Activated B cell treated with CpG ODN at 0.5 μM for 24 hours (primary cell): ENCODE measurements at regions not wholly inside any gene's neighbourhood (a gene's known extent, or its start where the extent isn't known, plus 50 kb on each side); places are given as distances from the start of the nearest gene placed in this dataset.

Experiments
- ATAC-seq: fragments of 200-7000 bp; cut with Tn5 transposase; one replicate; pipeline ENCODE4 v1.10.0; 2021; ENCODE audit warnings: low read depth, mild to moderate bottlenecking, moderate library complexity
- CTCF ChIA-PET: fragments of 350-600 bp; sonication (Branson Sonifier 250); formaldehyde crosslinking; loops from one replicate; lab custom pipeline; 2021; ENCODE audit warnings: antibody characterized with exemption; lab: Charles Lee
- POLR2A ChIA-PET: fragments of 350-600 bp; sonication (Branson Sonifier 250); formaldehyde crosslinking; loops from one replicate; lab custom pipeline; 2021; ENCODE audit warnings: antibody characterized with exemption; lab: Charles Lee
- DNase-seq: peaks from one replicate; pipeline ENCODE4 v3.0.0; 2022
- H3K27ac Mint-ChIP-seq: one replicate; pipeline ENCODE4 v1.8.0; 2020; ENCODE audit warnings: mixed read lengths
- H3K27me3 Mint-ChIP-seq: one replicate; pipeline ENCODE4 v1.8.0; 2021; ENCODE audit warnings: mixed read lengths
- H3K36me3 Mint-ChIP-seq: one replicate; pipeline ENCODE4 v1.8.0; 2021; ENCODE audit warnings: low read depth, mixed read lengths
- H3K4me1 Mint-ChIP-seq: one replicate; pipeline ENCODE4 v1.8.0; 2021; ENCODE audit warnings: mixed read lengths
- H3K4me3 Mint-ChIP-seq: one replicate; pipeline ENCODE4 v1.8.0; 2020; ENCODE audit warnings: mild to moderate bottlenecking, mixed read lengths
- H3K9me3 Mint-ChIP-seq: one replicate; pipeline ENCODE4 v1.8.0; 2020; ENCODE audit warnings: mixed read lengths
- intact Hi-C: fragments of 100-400 bp; cut with micrococcal nuclease; formaldehyde crosslinking; loops from one replicate; pipeline ENCODE4 v1.15.1; 2024
- TF ChIP-seq, protein P1 (sequence below): fragments of 200-600 bp; IDR thresholded peaks from one replicate; pipeline ENCODE4 v1.8.0; 2022; ENCODE audit warnings: antibody characterized with exemption, mild to moderate bottlenecking

DNA sequence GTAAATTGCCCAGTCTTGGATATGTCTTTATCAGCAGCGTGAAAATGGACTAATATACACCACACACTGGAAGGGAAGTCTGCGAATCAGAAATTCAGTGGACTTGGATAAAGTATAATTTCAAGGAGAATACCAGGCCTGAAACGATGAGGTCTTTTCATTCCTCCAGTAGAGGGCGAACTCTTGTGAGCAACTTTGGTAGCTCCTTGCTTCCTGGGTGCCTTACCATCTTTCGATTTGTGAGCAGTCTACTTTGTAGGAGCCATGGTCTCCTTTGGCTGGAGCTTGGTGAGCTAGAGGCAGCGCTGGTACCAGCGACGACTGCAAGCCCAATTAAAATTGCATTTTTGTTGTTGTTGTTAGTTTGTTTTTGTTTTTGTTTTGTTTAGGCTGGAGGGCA, 791.9 kb downstream of the FAT4 start:
- intact Hi-C loops, result no loop called here
- CTCF ChIA-PET, result no interaction called here

DNA sequence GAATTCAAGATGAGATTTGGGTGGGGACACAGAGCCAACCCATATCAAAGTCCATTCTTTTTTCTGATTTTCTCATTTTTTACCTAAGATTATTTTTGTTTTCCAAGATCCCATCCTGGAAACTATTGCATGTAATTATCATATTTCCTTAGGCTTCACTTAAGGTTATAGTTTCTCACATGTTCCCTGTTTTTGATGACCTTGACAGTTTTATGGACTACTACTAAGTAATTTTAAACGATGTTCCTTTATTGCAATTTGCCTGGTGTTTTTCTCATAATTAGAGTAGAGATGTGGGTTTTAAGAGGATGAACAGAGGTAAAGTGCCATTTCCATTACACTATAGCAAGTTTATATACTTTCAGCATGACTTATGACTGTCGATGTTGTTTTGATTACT, 795.1 kb downstream of the FAT4 start:
- POLR2A ChIA-PET, result no interaction called here

More for the DNA sequence above, 791.9 kb downstream of the FAT4 start:
- TF ChIP-seq, protein P1, sequence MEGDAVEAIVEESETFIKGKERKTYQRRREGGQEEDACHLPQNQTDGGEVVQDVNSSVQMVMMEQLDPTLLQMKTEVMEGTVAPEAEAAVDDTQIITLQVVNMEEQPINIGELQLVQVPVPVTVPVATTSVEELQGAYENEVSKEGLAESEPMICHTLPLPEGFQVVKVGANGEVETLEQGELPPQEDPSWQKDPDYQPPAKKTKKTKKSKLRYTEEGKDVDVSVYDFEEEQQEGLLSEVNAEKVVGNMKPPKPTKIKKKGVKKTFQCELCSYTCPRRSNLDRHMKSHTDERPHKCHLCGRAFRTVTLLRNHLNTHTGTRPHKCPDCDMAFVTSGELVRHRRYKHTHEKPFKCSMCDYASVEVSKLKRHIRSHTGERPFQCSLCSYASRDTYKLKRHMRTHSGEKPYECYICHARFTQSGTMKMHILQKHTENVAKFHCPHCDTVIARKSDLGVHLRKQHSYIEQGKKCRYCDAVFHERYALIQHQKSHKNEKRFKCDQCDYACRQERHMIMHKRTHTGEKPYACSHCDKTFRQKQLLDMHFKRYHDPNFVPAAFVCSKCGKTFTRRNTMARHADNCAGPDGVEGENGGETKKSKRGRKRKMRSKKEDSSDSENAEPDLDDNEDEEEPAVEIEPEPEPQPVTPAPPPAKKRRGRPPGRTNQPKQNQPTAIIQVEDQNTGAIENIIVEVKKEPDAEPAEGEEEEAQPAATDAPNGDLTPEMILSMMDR, result no peak
- POLR2A ChIA-PET, result no interaction called here
- Mint-ChIP-seq H3K27me3 (no peaks in the 10 kb centered on the region), H3K4me1 (no peaks in the 10 kb centered on the region), H3K27ac (no peak overlapping the region), H3K4me3 (no peak overlapping the region), H3K36me3 (no peaks in the 10 kb centered on the region), H3K9me3 (peaks cover 7% of the 10 kb centered on the region)
- ATAC-seq (no peak), DNase-seq (no peak)

DNA sequence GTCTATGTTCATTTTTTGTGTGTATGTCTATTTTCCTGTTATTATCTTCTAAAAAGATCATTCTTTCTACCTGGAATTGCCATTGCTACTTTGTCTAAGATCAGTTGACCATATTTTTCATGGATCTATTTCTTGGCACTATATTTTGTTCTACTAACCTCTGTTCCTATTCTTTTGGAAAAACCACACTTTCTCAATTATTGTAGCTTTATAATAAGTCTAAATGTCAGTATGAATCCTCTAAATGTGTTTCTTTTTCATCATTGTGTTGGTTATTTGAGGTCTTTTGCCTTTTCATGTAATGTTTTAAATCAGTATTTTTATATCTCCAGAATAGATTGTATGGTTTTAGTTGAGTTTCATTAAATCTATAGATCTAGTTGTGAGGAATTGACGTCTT, 798.3 kb downstream of the FAT4 start:
- DNase-seq (no peak), ATAC-seq (no peak)
- H3K27ac Mint-ChIP-seq, result no peak overlapping the region
- no peaks in the 10 kb centered on the region for H3K27me3 Mint-ChIP-seq
- no peaks in the 10 kb centered on the region for H3K36me3 Mint-ChIP-seq
- H3K9me3 Mint-ChIP-seq, result peaks cover 28% of the 10 kb centered on the region
- CTCF ChIA-PET, result no interaction called here
- no peaks in the 10 kb centered on the region for H3K4me1 Mint-ChIP-seq
- POLR2A ChIA-PET, result no interaction called here
- TF ChIP-seq, protein P1, result no peak
- intact Hi-C loops, result no loop called here
- H3K4me3 Mint-ChIP-seq, result no peak overlapping the region

More for the DNA sequence above, 795.1 kb downstream of the FAT4 start:
- intact Hi-C loops, result no loop called here
- Mint-ChIP-seq H3K27ac (no peak overlapping the region), H3K36me3 (no peaks in the 10 kb centered on the region), H3K4me1 (no peaks in the 10 kb centered on the region), H3K9me3 (peaks cover 23% of the 10 kb centered on the region), H3K27me3 (no peaks in the 10 kb centered on the region), H3K4me3 (no peak overlapping the region)
- TF ChIP-seq, protein P1, result no peak
- ATAC-seq (no peak), DNase-seq (no peak)
- CTCF ChIA-PET, result no interaction called here

DNA sequence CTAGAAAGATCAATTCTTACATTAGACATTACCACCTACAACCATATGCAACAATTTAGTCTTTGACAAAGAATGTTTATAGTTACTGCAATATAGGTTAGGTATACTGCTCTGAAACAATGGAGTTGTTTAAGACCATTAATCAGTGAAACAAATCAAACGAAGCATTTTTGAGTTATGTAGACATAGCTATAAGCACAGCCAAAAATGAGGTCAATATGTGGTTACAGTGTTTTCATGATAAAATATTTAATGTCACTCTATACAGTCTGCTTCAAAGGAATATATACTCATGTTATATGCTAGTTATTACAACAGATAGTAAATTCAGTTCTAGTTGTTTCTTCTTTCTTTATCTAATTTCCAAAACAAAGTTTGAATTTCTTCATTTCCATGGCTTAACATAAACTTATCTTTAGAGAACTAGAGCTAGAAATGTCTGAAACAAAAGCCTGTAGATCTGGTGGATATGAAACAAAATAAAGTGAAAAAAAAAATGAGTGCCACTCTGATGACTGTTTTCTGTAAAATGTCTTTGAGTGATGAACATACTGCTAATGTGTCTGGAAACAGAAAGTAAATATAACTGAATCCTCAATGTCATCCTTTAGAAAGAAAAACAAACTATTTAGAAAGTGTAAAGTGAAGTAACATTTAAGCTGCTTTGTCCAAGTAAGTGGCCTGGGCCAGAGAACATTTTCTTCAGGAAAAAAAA, 809.0 kb downstream of the FAT4 start:
- intact Hi-C loops, result no loop called here
- H3K27me3 Mint-ChIP-seq, result no peaks in the 10 kb centered on the region
- ATAC-seq, result no peak
- H3K4me3 Mint-ChIP-seq, result no peak overlapping the region
- peaks cover 5% of the 10 kb centered on the region for H3K9me3 Mint-ChIP-seq
- H3K36me3 Mint-ChIP-seq, result no peaks in the 10 kb centered on the region
- H3K27ac Mint-ChIP-seq, result no peak overlapping the region
- TF ChIP-seq, protein P1, result no peak
- ChIA-PET CTCF (no interaction called here), POLR2A (no interaction called here)
- DNase-seq, result no peak
- no peaks in the 10 kb centered on the region for H3K4me1 Mint-ChIP-seq

DNA sequence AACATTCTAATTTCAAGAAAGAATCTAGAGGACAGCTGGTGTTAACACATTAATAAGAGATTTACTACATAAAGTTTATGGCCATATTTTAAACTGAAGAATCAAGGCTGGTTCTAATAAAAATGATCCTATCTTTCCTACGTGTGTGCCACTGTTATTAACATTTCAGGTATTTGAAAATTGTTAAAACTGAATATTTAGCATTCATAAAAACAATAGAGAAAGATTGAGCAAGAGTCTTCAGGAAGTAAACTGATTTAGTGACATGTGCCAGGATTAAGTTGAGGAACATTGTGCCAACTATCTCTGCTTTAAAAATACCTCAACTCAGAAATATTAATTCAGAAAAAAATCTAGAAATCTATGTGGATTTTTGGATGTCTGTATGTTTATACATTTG, 810.1 kb downstream of the FAT4 start:
- H3K4me1 Mint-ChIP-seq, result no peaks in the 10 kb centered on the region
- TF ChIP-seq, protein P1, result no peak
- ChIA-PET CTCF (no interaction called here), POLR2A (no interaction called here)
- H3K27me3 Mint-ChIP-seq, result no peaks in the 10 kb centered on the region
- intact Hi-C loops, result no loop called here
- peaks cover 6% of the 10 kb centered on the region for H3K9me3 Mint-ChIP-seq
- no peak overlapping the region for H3K27ac Mint-ChIP-seq
- ATAC-seq (no peak), DNase-seq (no peak)
- no peak overlapping the region for H3K4me3 Mint-ChIP-seq
- no peaks in the 10 kb centered on the region for H3K36me3 Mint-ChIP-seq
